GM12878 (cell line): ENCODE measurements at regions not wholly inside any gene's neighbourhood (a gene's known extent, or its start where the extent isn't known, plus 50 kb on each side); places are given as distances from the start of the nearest gene placed in this dataset.
A peak's percentile ranks its signal among the peaks of the same experiment; 100 is the strongest.

Source experiments
- ATAC-seq: fragments of 200-7000 bp; cut with Tn5 transposase; 3 replicates; pipeline ENCODE4 v1.9.1; 2020; ENCODE audit warnings: mild to moderate bottlenecking, moderate library complexity
- BruUV-seq: library from RNA; stranded (reverse); fragments of 400-500 nt; replicated peaks from 2 replicates; lab custom pipeline; 2021; lab: Mats Ljungman, UMichigan
- CTCF ChIA-PET: fragments of 300-600 bp; sonication (Branson Sonifier 250); formaldehyde crosslinking; extraction: SDS; loops from one replicate; lab custom pipeline; 2021; ENCODE audit warnings: inconsistent platforms; lab: Yijun Ruan, JAX
- POLR2A ChIA-PET: fragments of 350-600 bp; formaldehyde crosslinking; extraction: SDS; loops from one replicate; lab custom pipeline; 2021; ENCODE audit warnings: inconsistent platforms; lab: Charles Lee
- RAD21 ChIA-PET: fragments of 300-600 bp; sonication (Branson Sonifier 250); formaldehyde crosslinking; loops from one replicate; lab custom pipeline; 2023; ENCODE audit warnings: antibody characterized with exemption; ENCODE audit not compliant: unreplicated experiment; lab: Charles Lee
- SMC1A ChIA-PET: fragments of 300-600 bp; sonication (Branson Sonifier 250); formaldehyde crosslinking; loops from one replicate; lab custom pipeline; 2023; ENCODE audit not compliant: unreplicated experiment, uncharacterized antibody; lab: Charles Lee
- DNase-seq: peaks from one replicate; pipeline ENCODE4 v3.0.0-alpha.2; 2011; ENCODE audit warnings: low read depth, low spot score
- FAIRE-seq: peaks from 3 replicates; lab custom pipeline; 2011; peaks lifted over from hg19 to GRCh38; lab: Jason Lieb, UNC
- H2AFZ ChIP-seq: 2 replicates; pipeline ENCODE4 v1.6.0; 2011; ENCODE audit warnings: low read depth, low read length, control low read depth; ENCODE audit not compliant: control insufficient read depth
- H3K27ac ChIP-seq: 2 replicates; pipeline ENCODE4 v1.5.1; 2011; ENCODE audit warnings: control low read depth; ENCODE audit not compliant: control insufficient read depth, insufficient read depth
- H3K27me3 ChIP-seq, 2 experiments: replicated peaks in 1 of 2; 2 replicates each; pipeline versions ENCODE4 v1.6.0 to v1.6.1; 2011; ENCODE audit warnings: low read length in 1 of 2; ENCODE audit not compliant: control insufficient read depth in 2 of 2, insufficient read depth in 2 of 2
- H3K36me3 ChIP-seq, 2 experiments: 2 replicates each; pipeline ENCODE4 v1.5.1; 2011; ENCODE audit warnings: low read length in 1 of 2; ENCODE audit not compliant: control insufficient read depth in 2 of 2, insufficient read depth in 2 of 2
- H3K4me1 ChIP-seq: 2 replicates; pipeline ENCODE4 v1.6.1; 2011; ENCODE audit warnings: mild to moderate bottlenecking, low read length, moderate library complexity, mixed read lengths; ENCODE audit not compliant: control insufficient read depth, insufficient read depth
- H3K4me2 ChIP-seq: 2 replicates; pipeline ENCODE4 v1.6.0; 2011; ENCODE audit warnings: control low read depth; ENCODE audit not compliant: control insufficient read depth, insufficient read depth
- H3K4me3 ChIP-seq: fragments of 200-600 bp; sonication (generic); 2 replicates; pipeline ENCODE4 v1.5.1; 2016
- H3K79me2 ChIP-seq: 2 replicates; pipeline ENCODE4 v1.6.0; 2011; ENCODE audit warnings: low read length; ENCODE audit not compliant: control insufficient read depth, insufficient read depth
- H3K9ac ChIP-seq: 2 replicates; pipeline ENCODE4 v1.8.0; 2011; ENCODE audit warnings: low read length, control low read depth, mixed read lengths; ENCODE audit not compliant: control insufficient read depth, insufficient read depth
- H3K9me3 ChIP-seq: replicated peaks from 3 replicates; pipeline ENCODE4 v1.5.1; 2011; ENCODE audit warnings: mild to moderate bottlenecking, low read length; ENCODE audit not compliant: control insufficient read depth, insufficient read depth
- H4K20me1 ChIP-seq: 2 replicates; pipeline ENCODE4 v1.6.0; 2011; ENCODE audit not compliant: control insufficient read depth, insufficient read depth
- CEBPB ChIP-seq, 2 experiments: fragments of 150-350 bp in 1 of 2; IDR thresholded peaks; 2 replicates each; pipeline ENCODE4 v1.6.1; 2012 to 2014; ENCODE audit warnings: low read depth in 2 of 2, low read length in 2 of 2, borderline replicate concordance in 1 of 2, inconsistent platforms in 1 of 2
- CHD4 ChIP-seq: fragments of 200-600 bp; sonication (generic); IDR thresholded peaks from 2 replicates; pipeline ENCODE4 v1.6.1; 2016; ENCODE audit warnings: mild to moderate bottlenecking
- GATAD2B ChIP-seq: fragments of 450-650 bp; conservative IDR thresholded peaks from 2 replicates; pipeline ENCODE4 v1.6.1; 2017; ENCODE audit warnings: low read depth, mild to moderate bottlenecking, moderate library complexity
- HCFC1 ChIP-seq: fragments of 150-350 bp; IDR thresholded peaks from 2 replicates; pipeline ENCODE4 v1.6.1; 2014; ENCODE audit warnings: low read length
- IRF5 ChIP-seq: fragments of 450-650 bp; IDR thresholded peaks from 2 replicates; pipeline ENCODE4 v1.6.1; 2017; ENCODE audit warnings: borderline replicate concordance
- NBN ChIP-seq: fragments of 450-650 bp; IDR thresholded peaks from 2 replicates; pipeline ENCODE4 v1.6.1; 2016
- PRDM15 ChIP-seq: fragments of 450-650 bp; formaldehyde crosslinking; IDR thresholded peaks from 2 replicates; pipeline ENCODE4 v1.4.0; 2020; ENCODE audit warnings: mild to moderate bottlenecking, moderate library complexity
- SUPT20H ChIP-seq: IDR thresholded peaks from 2 replicates; pipeline ENCODE4 v1.6.1; 2011; ENCODE audit warnings: low read depth, mild to moderate bottlenecking, low read length, moderate library complexity, borderline replicate concordance; ENCODE audit not compliant: control insufficient read depth
- WGBS: methylation state at CpG from one replicate; pipeline ENCODE4 v1.1.6; 2016; ENCODE audit warnings: low lambda C conversion rate; ENCODE audit not compliant: insufficient replicate concordance, insufficient coverage; ENCODE audit errors: missing lambda C conversion rate; 5-methylcytosine and 5-hydroxymethylcytosine counted together
- in situ Hi-C: fragments of 300-500 bp; cut with MboI; formaldehyde crosslinking; loops from 9 replicates; pipeline ENCODE4 v1.14.3; 2018; ENCODE audit warnings: mixed read lengths
- intact Hi-C: fragments of 100-400 bp; cut with micrococcal nuclease; formaldehyde crosslinking; loops from one replicate; pipeline ENCODE4 v1.14.2; 2022; ENCODE audit not compliant: unreplicated experiment
- TF ChIP-seq, protein P1 (sequence below): fragments of 450-650 bp; formaldehyde crosslinking; IDR thresholded peaks from 2 replicates; pipeline ENCODE4 v1.5.0; 2022; ENCODE audit warnings: mild to moderate bottlenecking, missing genetic modification characterization

- Histone ChIP-seq H3K27ac (peak overlapping the region; percentile 54), H2AFZ (peak overlapping the region; percentile 3; the same call in 1 of the 2 replicates), H3K4me3 (no peak overlapping the region), H3K9ac (no peak overlapping the region), H3K36me3 (no peaks in the 10 kb centered on the region), H3K9me3 (no peaks in the 10 kb centered on the region), H3K79me2 (no peaks in the 10 kb centered on the region), H3K27me3 (no peaks in the 10 kb centered on the region), H3K4me1 (peaks cover 23% of the 10 kb centered on the region), H4K20me1 (no peaks in the 10 kb centered on the region), H3K4me2 (peak overlapping the region; percentile 46)
- ChIA-PET CTCF (no interaction called here), RAD21 (no interaction called here), POLR2A (interaction anchor here (0.5 to 0.6 kb wide), 2 partner anchors 294 to 531 kb away, joined by 3 to 7 read pairs; no protein-coding TSS in a partner anchor), SMC1A (no interaction called here)
- intact Hi-C loops, result no loop called here
- ATAC-seq (peak; percentile 58), DNase-seq (no peak), FAIRE-seq (no peak)
- BruUV-seq, result no TSS peak
- in situ Hi-C loops, result no loop called here
- WGBS, result 13% methylated on average over 5 of the region's 5 CpGs
- TF ChIP-seq SUPT20H (no peak), GATAD2B (no peak), IRF5 (no peak), NBN (no peak), CEBPB (IDR thresholded peaks at IDR 0.05; ENCODE audit: borderline replicate concordance in 1 of 2, low read depth in 2 of 2, low read length in 2 of 2) (no peak), CHD4 (no peak), PRDM15 (CRISPR knock-in tag) (no peak), HCFC1 (no peak)
- TF ChIP-seq, protein P1, sequence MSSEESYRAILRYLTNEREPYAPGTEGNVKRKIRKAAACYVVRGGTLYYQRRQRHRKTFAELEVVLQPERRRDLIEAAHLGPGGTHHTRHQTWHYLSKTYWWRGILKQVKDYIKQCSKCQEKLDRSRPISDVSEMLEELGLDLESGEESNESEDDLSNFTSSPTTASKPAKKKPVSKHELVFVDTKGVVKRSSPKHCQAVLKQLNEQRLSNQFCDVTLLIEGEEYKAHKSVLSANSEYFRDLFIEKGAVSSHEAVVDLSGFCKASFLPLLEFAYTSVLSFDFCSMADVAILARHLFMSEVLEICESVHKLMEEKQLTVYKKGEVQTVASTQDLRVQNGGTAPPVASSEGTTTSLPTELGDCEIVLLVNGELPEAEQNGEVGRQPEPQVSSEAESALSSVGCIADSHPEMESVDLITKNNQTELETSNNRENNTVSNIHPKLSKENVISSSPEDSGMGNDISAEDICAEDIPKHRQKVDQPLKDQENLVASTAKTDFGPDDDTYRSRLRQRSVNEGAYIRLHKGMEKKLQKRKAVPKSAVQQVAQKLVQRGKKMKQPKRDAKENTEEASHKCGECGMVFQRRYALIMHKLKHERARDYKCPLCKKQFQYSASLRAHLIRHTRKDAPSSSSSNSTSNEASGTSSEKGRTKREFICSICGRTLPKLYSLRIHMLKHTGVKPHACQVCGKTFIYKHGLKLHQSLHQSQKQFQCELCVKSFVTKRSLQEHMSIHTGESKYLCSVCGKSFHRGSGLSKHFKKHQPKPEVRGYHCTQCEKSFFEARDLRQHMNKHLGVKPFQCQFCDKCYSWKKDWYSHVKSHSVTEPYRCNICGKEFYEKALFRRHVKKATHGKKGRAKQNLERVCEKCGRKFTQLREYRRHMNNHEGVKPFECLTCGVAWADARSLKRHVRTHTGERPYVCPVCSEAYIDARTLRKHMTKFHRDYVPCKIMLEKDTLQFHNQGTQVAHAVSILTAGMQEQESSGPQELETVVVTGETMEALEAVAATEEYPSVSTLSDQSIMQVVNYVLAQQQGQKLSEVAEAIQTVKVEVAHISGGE, result 0 out of 2 replicates have a peak, but pooled peaks have one; percentile 39
Observed at GRCh38 chr20:5486377-5487054, 124.3 kb downstream of the GPCPD1 start.
